Brain microvascular endothelial cell (primary cell): ENCODE measurements at regions not wholly inside any gene's neighbourhood (a gene's known extent, or its start where the extent isn't known, plus 50 kb on each side); places are given as distances from the start of the nearest gene placed in this dataset.

Source experiments
- DNase-seq: peaks from one replicate; pipeline ENCODE4 v3.0.0-alpha.2; 2020
- H3K27ac ChIP-seq: fragments of 250-450 bp; sonication (Bioruptor Pico); 2 replicates; pipeline ENCODE4 v1.5.1; 2020; ENCODE audit warnings: mild to moderate bottlenecking, moderate library complexity
- H3K27me3 ChIP-seq: fragments of 250-450 bp; sonication (Bioruptor Pico); replicated peaks from 2 replicates; pipeline ENCODE4 v1.5.1; 2020; ENCODE audit warnings: mild to moderate bottlenecking
- H3K36me3 ChIP-seq: fragments of 250-450 bp; sonication (Bioruptor Pico); replicated peaks from 2 replicates; pipeline ENCODE4 v1.5.1; 2020; ENCODE audit warnings: mild to moderate bottlenecking
- H3K4me3 ChIP-seq: 2 replicates; pipeline ENCODE4 v1.5.1; 2011; ENCODE audit warnings: low read depth, mild to moderate bottlenecking, control low read depth, low read length, moderate library complexity
- CTCF ChIP-seq: IDR thresholded peaks from 2 replicates; pipeline ENCODE4 v1.5.1; 2011; ENCODE audit warnings: low read depth, mild to moderate bottlenecking, moderate library complexity, low read length, control low read depth, inconsistent platforms; ENCODE audit errors: missing control alignments
- in situ Hi-C: cut with HindIII; loops from 2 replicates; pipeline ENCODE4 v1.10.0; 2017; ENCODE audit warnings: low sequenced_read_pairs, low pct_ligation_motif_present

- no peak for DNase-seq
- Histone ChIP-seq H3K27ac (no peak overlapping the region), H3K4me3 (no peak overlapping the region), H3K36me3 (no peaks in the 10 kb centered on the region), H3K27me3 (no peaks in the 10 kb centered on the region)
- TF ChIP-seq CTCF = no peak
- in situ Hi-C loops = no loop called here
Measured at GRCh38 chr2:67566285-67566684, 169.2 kb downstream of the ETAA1 start.

- H3K27ac ChIP-seq = no peak overlapping the region
- TF ChIP-seq CTCF = no peak
Measured at GRCh38 chr2:67566958-67567635, 170.0 kb downstream of the ETAA1 start.

GRCh38 chr2:67567886-67568285 is 170.8 kb downstream of the ETAA1 start:
- in situ Hi-C loops = no loop called here
- Histone ChIP-seq H3K36me3 (no peaks in the 10 kb centered on the region), H3K27ac (no peak overlapping the region), H3K4me3 (no peak overlapping the region), H3K27me3 (no peaks in the 10 kb centered on the region)
- TF ChIP-seq CTCF = no peak
- no peak for DNase-seq

More at GRCh38 chr2:67566958-67567635, 170.0 kb downstream of the ETAA1 start:
- no peak for DNase-seq
- Histone ChIP-seq H3K4me3 (no peak overlapping the region), H3K36me3 (no peaks in the 10 kb centered on the region), H3K27me3 (no peaks in the 10 kb centered on the region)
- in situ Hi-C loops = no loop called here

GRCh38 chr2:67570611-67571010 is 173.5 kb downstream of the ETAA1 start:
- Histone ChIP-seq H3K36me3 (no peaks in the 10 kb centered on the region), H3K27ac (no peak overlapping the region), H3K4me3 (no peak overlapping the region), H3K27me3 (no peaks in the 10 kb centered on the region)
- DNase-seq = no peak
- TF ChIP-seq CTCF = no peak
- in situ Hi-C loops = no loop called here

- no peak overlapping the region for H3K4me3 ChIP-seq
- H3K36me3 ChIP-seq = no peaks in the 10 kb centered on the region
- in situ Hi-C loops = no loop called here
- no peak for DNase-seq
- no peaks in the 10 kb centered on the region for H3K27me3 ChIP-seq
- H3K27ac ChIP-seq = no peak overlapping the region
- no peak for TF ChIP-seq CTCF
Measured at GRCh38 chr2:67571785-67572718, 174.9 kb downstream of the ETAA1 start.
